GM12878 (cell line): ENCODE measurements at regions not wholly inside any gene's neighbourhood (a gene's known extent, or its start where the extent isn't known, plus 50 kb on each side); places are given as distances from the start of the nearest gene placed in this dataset.

Experiments used
- ATAC-seq: fragments of 200-7000 bp; cut with Tn5 transposase; 3 replicates; pipeline ENCODE4 v1.9.1; 2020; ENCODE audit warnings: mild to moderate bottlenecking, moderate library complexity
- BruUV-seq: library from RNA; stranded (reverse); fragments of 400-500 nt; replicated peaks from 2 replicates; lab custom pipeline; 2021; lab: Mats Ljungman, UMichigan
- CTCF ChIA-PET: fragments of 300-600 bp; sonication (Branson Sonifier 250); formaldehyde crosslinking; extraction: SDS; loops from one replicate; lab custom pipeline; 2021; ENCODE audit warnings: inconsistent platforms; lab: Yijun Ruan, JAX
- POLR2A ChIA-PET: fragments of 350-600 bp; formaldehyde crosslinking; extraction: SDS; loops from one replicate; lab custom pipeline; 2021; ENCODE audit warnings: inconsistent platforms; lab: Charles Lee
- RAD21 ChIA-PET: fragments of 300-600 bp; sonication (Branson Sonifier 250); formaldehyde crosslinking; loops from one replicate; lab custom pipeline; 2023; ENCODE audit warnings: antibody characterized with exemption; ENCODE audit not compliant: unreplicated experiment; lab: Charles Lee
- SMC1A ChIA-PET: fragments of 300-600 bp; sonication (Branson Sonifier 250); formaldehyde crosslinking; loops from one replicate; lab custom pipeline; 2023; ENCODE audit not compliant: unreplicated experiment, uncharacterized antibody; lab: Charles Lee
- DNase-seq: peaks from one replicate; pipeline ENCODE4 v3.0.0-alpha.2; 2011; ENCODE audit warnings: low read depth, low spot score
- FAIRE-seq: peaks from 3 replicates; lab custom pipeline; 2011; peaks lifted over from hg19 to GRCh38; lab: Jason Lieb, UNC
- H2AFZ ChIP-seq: 2 replicates; pipeline ENCODE4 v1.6.0; 2011; ENCODE audit warnings: low read depth, low read length, control low read depth; ENCODE audit not compliant: control insufficient read depth
- H3K27ac ChIP-seq: 2 replicates; pipeline ENCODE4 v1.5.1; 2011; ENCODE audit warnings: control low read depth; ENCODE audit not compliant: control insufficient read depth, insufficient read depth
- H3K27me3 ChIP-seq, 2 experiments: replicated peaks in 1 of 2; 2 replicates each; pipeline versions ENCODE4 v1.6.0 to v1.6.1; 2011; ENCODE audit warnings: low read length in 1 of 2; ENCODE audit not compliant: control insufficient read depth in 2 of 2, insufficient read depth in 2 of 2
- H3K36me3 ChIP-seq, 2 experiments: 2 replicates each; pipeline ENCODE4 v1.5.1; 2011; ENCODE audit warnings: low read length in 1 of 2; ENCODE audit not compliant: control insufficient read depth in 2 of 2, insufficient read depth in 2 of 2
- H3K4me1 ChIP-seq: 2 replicates; pipeline ENCODE4 v1.6.1; 2011; ENCODE audit warnings: mild to moderate bottlenecking, low read length, moderate library complexity, mixed read lengths; ENCODE audit not compliant: control insufficient read depth, insufficient read depth
- H3K4me2 ChIP-seq: 2 replicates; pipeline ENCODE4 v1.6.0; 2011; ENCODE audit warnings: control low read depth; ENCODE audit not compliant: control insufficient read depth, insufficient read depth
- H3K4me3 ChIP-seq: fragments of 200-600 bp; sonication (generic); 2 replicates; pipeline ENCODE4 v1.5.1; 2016
- H3K79me2 ChIP-seq: 2 replicates; pipeline ENCODE4 v1.6.0; 2011; ENCODE audit warnings: low read length; ENCODE audit not compliant: control insufficient read depth, insufficient read depth
- H3K9ac ChIP-seq: 2 replicates; pipeline ENCODE4 v1.8.0; 2011; ENCODE audit warnings: low read length, control low read depth, mixed read lengths; ENCODE audit not compliant: control insufficient read depth, insufficient read depth
- H3K9me3 ChIP-seq: replicated peaks from 3 replicates; pipeline ENCODE4 v1.5.1; 2011; ENCODE audit warnings: mild to moderate bottlenecking, low read length; ENCODE audit not compliant: control insufficient read depth, insufficient read depth
- H4K20me1 ChIP-seq: 2 replicates; pipeline ENCODE4 v1.6.0; 2011; ENCODE audit not compliant: control insufficient read depth, insufficient read depth
- ETV6 ChIP-seq, 2 experiments: fragments of 450-650 bp in 1 of 2; IDR thresholded peaks in 1 of 2; conservative IDR thresholded peaks in 1 of 2; 2 replicates each; pipeline ENCODE4 v1.6.1; 2014; ENCODE audit warnings: antibody characterized with exemption in 1 of 2, borderline replicate concordance in 1 of 2, low read depth in 1 of 2, mild to moderate bottlenecking in 1 of 2, moderate library complexity in 1 of 2
- IKZF1 ChIP-seq: fragments of 450-650 bp; conservative IDR thresholded peaks from 2 replicates; pipeline ENCODE4 v1.6.1; 2017; ENCODE audit warnings: antibody characterized with exemption, mild to moderate bottlenecking
- NBN ChIP-seq: fragments of 450-650 bp; IDR thresholded peaks from 2 replicates; pipeline ENCODE4 v1.6.1; 2016
- PAX5 ChIP-seq: IDR thresholded peaks from 2 replicates; pipeline ENCODE4 v1.6.1; 2011; ENCODE audit warnings: low read depth, low read length, borderline replicate concordance
- POLR2A ChIP-seq: IDR thresholded peaks from 2 replicates; pipeline ENCODE4 v1.6.1; 2011; ENCODE audit warnings: low read depth, mild to moderate bottlenecking, low read length
- RAD21 ChIP-seq: IDR thresholded peaks from 2 replicates; pipeline ENCODE4 v1.6.1; 2011; ENCODE audit warnings: mild to moderate bottlenecking, low read depth, low read length, moderate library complexity; ENCODE audit not compliant: insufficient read depth
- SPI1 ChIP-seq: IDR thresholded peaks from 2 replicates; pipeline ENCODE4 v1.6.1; 2011; ENCODE audit warnings: low read depth, mild to moderate bottlenecking, low read length, moderate library complexity, borderline replicate concordance; ENCODE audit not compliant: insufficient read depth
- STAT1 ChIP-seq: fragments of 450-650 bp; conservative IDR thresholded peaks from 2 replicates; pipeline ENCODE4 v1.6.1; 2014; ENCODE audit warnings: antibody characterized with exemption, mild to moderate bottlenecking
- ZNF217 ChIP-seq: fragments of 450-650 bp; IDR thresholded peaks from 2 replicates; pipeline ENCODE4 v1.6.1; 2017; ENCODE audit warnings: antibody characterized with exemption, mild to moderate bottlenecking
- ZNF384 ChIP-seq: IDR thresholded peaks from 2 replicates; pipeline ENCODE4 v1.6.1; 2012; ENCODE audit warnings: low read depth, mild to moderate bottlenecking, low read length, improper control_type of control experiment, borderline replicate concordance
- WGBS: methylation state at CpG from one replicate; pipeline ENCODE4 v1.1.6; 2016; ENCODE audit warnings: low lambda C conversion rate; ENCODE audit not compliant: insufficient replicate concordance, insufficient coverage; ENCODE audit errors: missing lambda C conversion rate; 5-methylcytosine and 5-hydroxymethylcytosine counted together
- in situ Hi-C: fragments of 300-500 bp; cut with MboI; formaldehyde crosslinking; loops from 9 replicates; pipeline ENCODE4 v1.14.3; 2018; ENCODE audit warnings: mixed read lengths
- intact Hi-C: fragments of 100-400 bp; cut with micrococcal nuclease; formaldehyde crosslinking; loops from one replicate; pipeline ENCODE4 v1.14.2; 2022; ENCODE audit not compliant: unreplicated experiment
- TF ChIP-seq, protein P1 (sequence below): fragments of 150-350 bp; IDR thresholded peaks from 2 replicates; pipeline ENCODE4 v1.6.1; 2014; ENCODE audit warnings: mild to moderate bottlenecking, low read depth, low read length

DNA sequence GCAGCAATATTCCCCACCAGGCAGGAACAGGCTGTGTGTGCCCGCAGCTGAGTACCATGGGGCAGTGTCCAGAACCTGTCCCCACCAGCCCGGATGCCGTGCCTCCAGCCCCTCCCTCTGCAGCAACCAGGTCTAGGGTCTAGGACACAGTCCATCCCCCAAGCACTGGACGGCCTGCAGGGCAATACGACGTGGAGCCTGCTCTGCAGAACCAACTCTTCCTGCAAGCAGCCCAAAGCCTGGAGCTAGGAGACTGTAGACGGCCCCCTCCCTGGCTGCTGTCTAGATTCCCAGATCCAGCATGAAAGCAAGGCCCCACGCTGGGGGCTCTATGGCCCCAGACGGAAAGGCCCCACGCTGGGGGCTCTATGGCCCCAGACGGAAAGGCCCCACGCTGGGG lies 128.2 kb upstream of the AFDN start:
- no peak overlapping the region for H3K27ac ChIP-seq
- RAD21 ChIA-PET, result no interaction called here
- WGBS, result 67% methylated on average over 12 of the region's 12 CpGs
- DNase-seq, result no peak
- FAIRE-seq, result no peak
- no TSS peak for BruUV-seq
- in situ Hi-C loops (no loop called here), intact Hi-C loops (no loop called here)
- H3K27me3 ChIP-seq, result no peaks in the 10 kb centered on the region
- H3K9ac ChIP-seq, result no peak overlapping the region
- CTCF ChIA-PET, result no interaction called here
- no peak for TF ChIP-seq STAT1
- no peak for TF ChIP-seq RAD21
- TF ChIP-seq PAX5, result no peak
- TF ChIP-seq ZNF217, result no peak
- TF ChIP-seq ZNF384, result no peak
- no peaks in the 10 kb centered on the region for H4K20me1 ChIP-seq
- no peaks in the 10 kb centered on the region for H3K36me3 ChIP-seq
- POLR2A ChIA-PET, result no interaction called here
- peaks cover 10% of the 10 kb centered on the region for H3K4me1 ChIP-seq
- no peak for ATAC-seq
- no peak overlapping the region for H3K4me3 ChIP-seq
- SMC1A ChIA-PET, result no interaction called here
- H3K9me3 ChIP-seq, result no peaks in the 10 kb centered on the region
- no peak overlapping the region for H2AFZ ChIP-seq
- H3K4me2 ChIP-seq, result no peak overlapping the region
- H3K79me2 ChIP-seq, result no peaks in the 10 kb centered on the region

DNA sequence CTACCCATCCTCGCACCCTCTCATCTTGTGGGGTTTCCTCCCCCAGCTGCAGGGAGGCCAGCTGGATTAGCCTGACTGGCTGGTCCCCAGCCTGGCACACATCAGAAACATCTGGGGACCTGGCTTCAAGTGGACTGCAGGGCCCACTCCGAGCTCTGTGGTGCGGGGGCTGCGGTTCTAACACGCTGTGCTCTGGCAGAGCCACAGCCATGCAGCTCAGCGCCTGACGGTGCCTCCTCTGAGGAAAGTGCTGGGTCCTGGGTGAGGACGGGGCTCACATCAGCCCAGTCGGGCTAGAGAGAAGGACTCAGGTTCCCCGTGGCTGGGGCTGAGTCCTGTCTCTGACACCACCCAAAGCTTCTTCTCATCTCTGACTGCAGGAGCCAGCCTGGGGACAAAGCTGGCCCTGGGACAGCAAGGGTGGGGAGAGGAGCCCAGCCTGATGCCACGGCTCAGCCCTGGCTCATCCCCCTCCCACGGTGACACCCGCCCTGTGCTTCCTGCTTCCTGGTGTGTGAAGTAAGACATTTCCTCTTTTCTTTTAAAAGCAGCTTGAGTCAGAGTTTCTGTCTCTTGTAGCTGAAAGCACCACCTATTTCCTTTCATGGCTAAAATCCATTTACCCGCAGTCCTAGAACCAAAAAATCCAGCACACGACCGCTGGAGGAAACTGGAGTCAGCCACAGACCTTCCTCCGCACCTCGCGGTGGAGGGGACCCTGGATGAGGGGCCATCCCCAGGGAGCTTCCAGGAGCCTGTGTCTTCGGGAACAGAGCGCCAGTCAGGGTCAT lies 127.4 kb upstream of the AFDN start:
- DNase-seq (peak; percentile 27), ATAC-seq (peak; percentile 82), FAIRE-seq (no peak)
- Histone ChIP-seq H3K79me2 (no peaks in the 10 kb centered on the region), H2AFZ (peak overlapping the region; percentile 89), H3K4me2 (peak overlapping the region; percentile 79), H3K9me3 (no peaks in the 10 kb centered on the region), H4K20me1 (no peaks in the 10 kb centered on the region), H3K4me1 (peaks cover 10% of the 10 kb centered on the region), H3K27ac (no peak overlapping the region; the same call in 1 of the 2 replicates), H3K36me3 (no peaks in the 10 kb centered on the region), H3K4me3 (no peak overlapping the region), H3K9ac (peak overlapping the region; percentile 51), H3K27me3 (no peaks in the 10 kb centered on the region)
- TF ChIP-seq NBN (no peak), ETV6 (conservative IDR thresholded peaks at IDR 0.05 in 1 of 2, IDR thresholded peaks at IDR 0.05 in 1 of 2; ENCODE audit: borderline replicate concordance in 1 of 2, low read depth in 1 of 2) (peak in 1 of 2 experiments; percentile 46; a peak in 1 of 4 replicates), POLR2A (peak; percentile 67), SPI1 (peak; percentile 74), IKZF1 (0 out of 2 replicates have a peak, but pooled peaks have one; percentile 17)
- TF ChIP-seq, protein P1, sequence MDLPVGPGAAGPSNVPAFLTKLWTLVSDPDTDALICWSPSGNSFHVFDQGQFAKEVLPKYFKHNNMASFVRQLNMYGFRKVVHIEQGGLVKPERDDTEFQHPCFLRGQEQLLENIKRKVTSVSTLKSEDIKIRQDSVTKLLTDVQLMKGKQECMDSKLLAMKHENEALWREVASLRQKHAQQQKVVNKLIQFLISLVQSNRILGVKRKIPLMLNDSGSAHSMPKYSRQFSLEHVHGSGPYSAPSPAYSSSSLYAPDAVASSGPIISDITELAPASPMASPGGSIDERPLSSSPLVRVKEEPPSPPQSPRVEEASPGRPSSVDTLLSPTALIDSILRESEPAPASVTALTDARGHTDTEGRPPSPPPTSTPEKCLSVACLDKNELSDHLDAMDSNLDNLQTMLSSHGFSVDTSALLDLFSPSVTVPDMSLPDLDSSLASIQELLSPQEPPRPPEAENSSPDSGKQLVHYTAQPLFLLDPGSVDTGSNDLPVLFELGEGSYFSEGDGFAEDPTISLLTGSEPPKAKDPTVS, result no peak
- SMC1A ChIA-PET, result no interaction called here
- BruUV-seq, result no TSS peak
- POLR2A ChIA-PET, result no interaction called here
- 10% methylated on average over 21 of the region's 21 CpGs for WGBS
- intact Hi-C loops (no loop called here), in situ Hi-C loops (no loop called here)
- CTCF ChIA-PET, result no interaction called here
- RAD21 ChIA-PET, result no interaction called here
